Adrenal gland (tissue), 5 donors: ENCODE measurements at regions not wholly inside any gene's neighbourhood (a gene's known extent, or its start where the extent isn't known, plus 50 kb on each side); places are given as distances from the start of the nearest gene placed in this dataset.

Experiments
- CTCF ChIP-seq, 6 experiments: fragments of 450-650 bp in 4 of 6; fragments of 200-600 bp in 2 of 6; sonication (generic) in 1 of 6; IDR thresholded peaks; 1 replicate in 5 of 6; 2 replicates in 1 of 6; pipeline versions ENCODE4 v1.5.1 to v1.8.0; 2016 to 2021; ENCODE audit warnings: antibody characterized with exemption in 6 of 6, mild to moderate bottlenecking in 2 of 6, moderate library complexity in 1 of 6
- POLR2A ChIP-seq, 2 donors: fragments of 450-650 bp; IDR thresholded peaks; one replicate each; pipeline ENCODE4 v1.6.1; 2017; ENCODE audit warnings: antibody characterized with exemption in 2 of 2, mild to moderate bottlenecking in 2 of 2, moderate library complexity in 1 of 2
- donor health status: DM: no; HTN: no; CAD: no.

- TF ChIP-seq POLR2A (IDR thresholded peaks at IDR 0.05), result no peak
- no peak for TF ChIP-seq CTCF (IDR thresholded peaks at IDR 0.05)
Observed at GRCh38 chr13:88345171-88345847, 674.1 kb downstream of the SLITRK5 start.
